Activated T-cell treated with anti-CD3 and anti-CD28 coated beads, Interleukin-2, amount 50 U/mL, for 24 hours (primary cell): ENCODE measurements at regions not wholly inside any gene's neighbourhood (a gene's known extent, or its start where the extent isn't known, plus 50 kb on each side); places are given as distances from the start of the nearest gene placed in this dataset.

ENCODE experiments used
- DNase-seq: peaks from one replicate; pipeline ENCODE4 v3.0.0-alpha.2; 2020
- H3K27ac Mint-ChIP-seq: 2 replicates; pipeline ENCODE4 v1.8.0; 2020; ENCODE audit warnings: mild to moderate bottlenecking, mixed read lengths
- H3K27me3 Mint-ChIP-seq: 2 replicates; pipeline ENCODE4 v1.8.0; 2020; ENCODE audit warnings: mixed read lengths
- H3K36me3 Mint-ChIP-seq: 2 replicates; pipeline ENCODE4 v1.8.0; 2020; ENCODE audit warnings: low read depth, mixed read lengths
- H3K4me1 Mint-ChIP-seq: 2 replicates; pipeline ENCODE4 v1.8.0; 2020; ENCODE audit warnings: low read depth, mixed read lengths
- H3K4me3 Mint-ChIP-seq: 2 replicates; pipeline ENCODE4 v1.8.0; 2020; ENCODE audit warnings: mild to moderate bottlenecking, moderate library complexity, mixed read lengths
- H3K9me3 Mint-ChIP-seq: 2 replicates; pipeline ENCODE4 v1.8.0; 2020; ENCODE audit warnings: mixed read lengths

DNA sequence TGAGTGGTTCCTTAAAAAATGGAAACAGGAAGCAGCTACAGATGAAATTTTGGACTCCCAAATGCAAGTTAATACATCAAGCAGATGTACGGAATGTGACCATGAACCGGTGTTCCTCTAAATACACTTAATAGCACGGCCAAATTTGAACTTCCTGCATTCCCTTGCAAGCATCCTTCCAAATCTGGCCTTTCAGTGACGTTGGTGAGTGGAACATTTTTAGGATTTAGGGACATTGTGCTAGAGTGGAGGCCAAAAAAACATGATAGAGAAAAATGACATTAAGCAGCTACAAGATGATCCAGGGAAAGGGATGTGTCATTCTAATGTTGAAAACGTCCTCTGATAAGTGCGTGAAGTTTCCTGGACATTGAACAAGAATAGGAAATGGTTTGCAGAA is 62.1 kb downstream of the CTAGE1 start:
- Mint-ChIP-seq H3K36me3 (no peaks in the 10 kb centered on the region), H3K4me3 (no peak overlapping the region), H3K27me3 (no peaks in the 10 kb centered on the region), H3K4me1 (no peaks in the 10 kb centered on the region), H3K27ac (no peak overlapping the region), H3K9me3 (no peaks in the 10 kb centered on the region)
- DNase-seq: no peak

DNA sequence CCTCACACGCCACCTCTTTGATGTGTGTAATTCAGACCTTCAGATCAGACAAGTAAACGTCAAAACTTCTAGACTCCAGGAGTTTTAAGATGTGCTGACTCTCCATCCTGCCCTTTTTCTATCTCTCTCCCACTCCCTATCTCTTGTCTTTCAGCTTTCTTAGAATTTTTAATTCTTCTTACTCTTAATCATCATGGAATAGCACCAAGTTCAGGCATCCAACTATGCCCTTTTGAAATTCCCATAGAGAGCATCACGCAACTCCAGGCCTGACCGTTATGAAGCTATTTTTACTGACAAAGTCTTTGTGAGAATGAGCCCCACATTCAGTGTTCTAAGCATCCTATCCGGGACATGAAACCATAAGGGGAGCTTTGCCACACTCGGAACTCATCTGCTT is 62.6 kb downstream of the CTAGE1 start:
- H3K27ac Mint-ChIP-seq: no peak overlapping the region
- H3K36me3 Mint-ChIP-seq: no peaks in the 10 kb centered on the region
- DNase-seq: no peak
- no peak overlapping the region for H3K4me3 Mint-ChIP-seq
- no peaks in the 10 kb centered on the region for H3K4me1 Mint-ChIP-seq
- H3K9me3 Mint-ChIP-seq: no peaks in the 10 kb centered on the region
- peaks cover 5% of the 10 kb centered on the region for H3K27me3 Mint-ChIP-seq

DNA sequence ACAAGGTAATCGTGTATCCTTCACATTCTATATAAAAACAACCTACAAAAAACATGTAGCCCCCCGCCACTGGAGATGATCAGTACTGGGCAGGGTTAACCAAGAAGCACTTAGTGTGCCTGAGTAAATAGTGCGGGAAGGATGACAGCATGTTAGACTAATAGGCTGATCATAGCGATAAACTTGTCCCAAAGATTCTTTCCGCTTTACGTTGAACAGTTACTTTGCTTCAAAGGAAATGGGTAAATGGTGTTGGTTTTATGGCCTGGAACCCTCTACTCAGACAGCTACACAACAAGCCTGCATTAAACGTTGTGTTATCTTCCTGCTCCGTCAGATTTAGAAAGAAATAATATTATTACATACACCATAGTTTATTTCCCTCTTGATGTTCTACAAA is 67.7 kb downstream of the CTAGE1 start:
- Mint-ChIP-seq H3K9me3 (no peaks in the 10 kb centered on the region), H3K27me3 (peaks cover 46% of the 10 kb centered on the region), H3K36me3 (no peaks in the 10 kb centered on the region), H3K4me3 (no peak overlapping the region), H3K4me1 (peaks cover 36% of the 10 kb centered on the region), H3K27ac (no peak overlapping the region)
- DNase-seq: no peak

DNA sequence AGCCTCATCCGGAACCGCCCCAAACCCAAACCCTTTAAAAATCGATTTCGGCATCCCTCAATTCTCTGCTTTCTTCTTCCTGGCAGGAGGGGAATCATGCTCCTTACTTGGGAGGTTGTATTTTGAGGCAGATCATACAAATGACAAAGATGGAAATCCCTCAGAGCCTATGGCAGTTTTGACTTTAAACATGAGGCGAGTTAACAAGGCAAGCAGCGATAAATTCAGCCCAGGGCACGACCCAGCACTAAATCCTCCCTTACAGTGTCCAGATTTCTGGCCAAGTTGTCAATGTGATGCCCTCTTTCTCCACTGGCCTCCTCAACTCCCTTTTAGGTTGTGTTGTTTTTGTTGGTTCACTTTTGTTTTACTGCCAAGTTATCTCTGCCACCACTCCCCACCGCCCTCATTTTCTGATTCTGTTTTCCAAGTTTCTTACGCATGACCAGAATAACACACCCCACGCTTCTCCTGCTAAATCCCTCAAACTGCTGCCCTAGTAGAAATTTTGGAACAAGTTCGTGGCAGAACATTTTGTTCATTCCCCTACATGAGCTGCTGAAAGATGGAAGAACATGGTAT is 68.3 kb downstream of the CTAGE1 start:
- Mint-ChIP-seq H3K4me3 (peak overlapping the region; percentile 70), H3K27ac (peak overlapping the region; percentile 9), H3K9me3 (no peaks in the 10 kb centered on the region), H3K27me3 (peaks cover 46% of the 10 kb centered on the region), H3K4me1 (peaks cover 40% of the 10 kb centered on the region), H3K36me3 (no peaks in the 10 kb centered on the region)
- no peak for DNase-seq

DNA sequence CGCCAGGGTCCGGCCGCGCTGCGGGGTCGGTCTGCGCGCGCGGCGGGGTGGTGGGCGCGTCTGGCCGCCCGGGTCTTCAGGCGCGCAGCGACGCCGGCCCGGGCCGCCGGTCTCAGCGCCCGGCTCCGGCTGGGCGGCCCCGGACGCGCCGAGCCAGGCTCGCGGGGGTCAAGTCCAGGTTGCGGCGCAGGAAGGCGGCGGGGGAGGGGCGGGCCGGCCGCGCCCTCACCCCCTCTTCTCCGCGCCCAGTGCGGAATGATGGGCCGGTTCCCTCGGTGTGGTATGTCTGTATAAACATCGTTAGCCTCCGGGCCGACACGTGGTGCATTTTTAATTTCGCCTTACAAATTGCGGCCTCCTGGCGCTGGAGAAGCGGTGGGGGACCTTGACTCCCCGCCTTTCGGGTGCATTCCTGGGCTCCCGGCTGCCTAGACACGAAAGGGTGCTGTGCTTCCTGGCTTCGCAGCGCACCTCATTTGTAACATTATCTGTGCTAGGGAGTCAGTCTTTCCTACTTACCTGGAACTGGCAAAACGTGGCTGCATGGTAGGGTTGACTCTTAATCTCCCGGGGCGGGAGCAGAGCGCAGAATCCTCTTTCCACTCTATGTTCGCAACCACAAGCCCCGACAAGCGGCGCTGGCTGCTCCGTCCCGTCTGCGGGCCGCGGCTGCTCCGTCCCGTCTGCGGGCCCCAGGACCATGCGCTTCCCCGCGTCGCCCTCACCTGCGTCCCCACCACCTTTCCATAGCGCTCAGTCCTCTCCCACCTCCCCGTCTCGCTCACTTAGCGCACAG is 69.0 kb downstream of the CTAGE1 start:
- Mint-ChIP-seq H3K9me3 (no peaks in the 10 kb centered on the region), H3K4me1 (peaks cover 46% of the 10 kb centered on the region), H3K27me3 (peaks cover 46% of the 10 kb centered on the region), H3K27ac (peak overlapping the region; percentile 70), H3K36me3 (no peaks in the 10 kb centered on the region), H3K4me3 (peak overlapping the region; percentile 70)
- peak; percentile 38 for DNase-seq

DNA sequence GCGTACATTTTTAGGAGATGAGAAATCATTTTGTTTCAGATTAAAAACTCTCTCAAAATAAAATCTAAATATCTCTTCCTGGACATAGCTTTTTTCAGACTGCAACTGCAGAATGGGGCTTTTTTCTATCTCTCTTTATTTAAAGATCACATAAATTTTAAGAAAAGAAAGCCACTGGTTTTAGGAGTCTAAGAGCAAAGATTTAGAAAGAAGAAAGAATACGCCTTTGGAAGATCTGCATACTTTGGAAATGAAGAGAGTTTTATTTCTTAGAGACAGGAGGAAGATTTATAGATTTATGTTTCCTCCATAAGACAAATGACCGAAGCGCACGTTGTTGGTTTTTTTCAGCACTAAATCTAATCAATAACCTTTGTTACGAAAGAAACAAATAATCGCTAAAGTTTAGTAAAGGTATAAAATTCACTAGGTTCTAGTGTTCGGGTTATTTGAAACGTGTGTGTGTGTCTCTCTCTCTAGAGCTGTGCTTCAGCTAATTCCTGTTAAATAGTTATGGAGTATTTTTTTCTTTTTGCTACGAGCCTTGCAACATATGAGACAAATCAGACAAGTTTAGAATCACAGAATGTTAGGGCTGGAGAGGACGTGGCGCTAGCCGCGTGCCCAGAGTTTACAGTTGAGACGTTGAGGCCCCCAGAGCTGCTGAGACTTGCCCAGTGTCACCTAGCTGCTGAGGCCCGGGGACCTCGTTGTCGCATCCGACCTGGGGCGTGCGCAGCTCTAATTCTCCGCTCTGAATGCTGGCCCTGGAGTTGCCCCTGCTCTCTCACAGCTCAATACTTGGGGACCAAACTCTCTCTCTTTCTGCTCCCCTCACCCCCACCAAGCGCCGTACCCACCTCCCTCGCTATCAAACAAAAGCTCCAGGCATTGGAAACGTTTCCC is 69.9 kb downstream of the CTAGE1 start:
- no peaks in the 10 kb centered on the region for H3K36me3 Mint-ChIP-seq
- peaks cover 53% of the 10 kb centered on the region for H3K4me1 Mint-ChIP-seq

DNA sequence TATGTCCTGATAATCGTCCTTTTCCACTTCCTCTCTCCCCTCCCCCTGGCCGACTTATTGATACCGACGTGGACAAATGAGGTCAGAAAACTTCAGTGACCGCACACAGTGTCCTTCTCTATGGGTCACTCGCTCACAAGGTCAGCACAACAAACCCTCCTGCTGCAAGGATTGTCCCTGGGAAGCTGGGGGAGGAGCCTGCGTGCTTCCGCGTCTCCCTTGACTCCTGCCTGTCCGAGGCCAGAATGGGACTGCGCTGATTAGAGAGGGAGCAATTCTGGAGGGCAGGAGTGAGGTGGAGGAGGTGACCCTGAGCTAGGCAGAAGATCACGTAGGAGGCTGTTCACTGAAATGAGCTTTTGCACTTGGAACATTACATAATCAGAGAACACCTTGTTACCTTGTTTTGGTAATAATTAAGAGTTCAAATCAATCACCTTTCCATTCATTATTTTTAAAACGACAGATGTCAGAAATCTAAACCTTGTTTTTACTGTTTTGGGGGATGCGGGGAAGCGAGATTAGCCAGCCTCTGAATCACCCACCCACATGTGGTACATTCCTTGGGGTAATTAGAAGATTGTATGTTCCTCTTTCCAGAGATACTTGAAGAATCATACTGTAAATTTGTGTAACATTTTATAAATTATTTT is 70.6 kb downstream of the CTAGE1 start:
- Mint-ChIP-seq H3K9me3 (no peaks in the 10 kb centered on the region), H3K27me3 (peaks cover 46% of the 10 kb centered on the region), H3K4me3 (peak overlapping the region; percentile 68)

More for the DNA sequence above, 69.9 kb downstream of the CTAGE1 start:
- DNase-seq: peak; percentile 45
- peaks cover 46% of the 10 kb centered on the region for H3K27me3 Mint-ChIP-seq
- H3K9me3 Mint-ChIP-seq: no peaks in the 10 kb centered on the region
- peak overlapping the region; percentile 82 for H3K27ac Mint-ChIP-seq
- H3K4me3 Mint-ChIP-seq: peak overlapping the region; percentile 68

DNA sequence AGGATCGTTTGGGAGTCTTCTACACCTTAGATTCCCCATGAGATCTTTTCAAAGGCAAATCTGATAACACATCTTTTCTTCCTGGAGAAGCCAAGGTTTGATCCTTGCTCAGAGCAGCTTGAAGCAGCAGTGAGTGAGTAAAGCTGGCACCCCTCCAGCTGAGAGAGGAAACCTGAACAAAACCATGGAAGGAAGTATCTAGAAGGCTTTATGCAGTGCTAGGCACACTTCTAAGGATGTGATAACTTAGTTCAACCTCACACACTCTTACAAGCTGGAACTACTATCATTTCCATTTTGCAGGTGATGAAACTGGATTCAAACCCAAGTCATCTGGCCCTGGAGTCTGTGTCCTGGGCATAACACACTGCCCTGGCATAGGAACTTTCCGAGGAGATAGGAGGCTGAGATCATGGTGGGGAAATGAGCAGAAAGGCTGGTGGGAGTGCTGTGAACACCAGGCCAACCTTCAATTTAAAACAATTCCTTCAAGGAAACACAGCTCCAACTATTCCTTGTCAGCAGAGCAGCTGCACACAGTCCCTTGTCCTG is 71.2 kb downstream of the CTAGE1 start:
- H3K4me3 Mint-ChIP-seq: peak overlapping the region; percentile 3
- H3K4me1 Mint-ChIP-seq: peaks cover 59% of the 10 kb centered on the region
- no peaks in the 10 kb centered on the region for H3K9me3 Mint-ChIP-seq
- no peaks in the 10 kb centered on the region for H3K36me3 Mint-ChIP-seq
- DNase-seq: no peak
- H3K27me3 Mint-ChIP-seq: peaks cover 46% of the 10 kb centered on the region
- peak overlapping the region; percentile 65 for H3K27ac Mint-ChIP-seq

More for the DNA sequence above, 70.6 kb downstream of the CTAGE1 start:
- DNase-seq: no peak
- H3K36me3 Mint-ChIP-seq: no peaks in the 10 kb centered on the region
- H3K27ac Mint-ChIP-seq: peak overlapping the region; percentile 65
- H3K4me1 Mint-ChIP-seq: peaks cover 57% of the 10 kb centered on the region

DNA sequence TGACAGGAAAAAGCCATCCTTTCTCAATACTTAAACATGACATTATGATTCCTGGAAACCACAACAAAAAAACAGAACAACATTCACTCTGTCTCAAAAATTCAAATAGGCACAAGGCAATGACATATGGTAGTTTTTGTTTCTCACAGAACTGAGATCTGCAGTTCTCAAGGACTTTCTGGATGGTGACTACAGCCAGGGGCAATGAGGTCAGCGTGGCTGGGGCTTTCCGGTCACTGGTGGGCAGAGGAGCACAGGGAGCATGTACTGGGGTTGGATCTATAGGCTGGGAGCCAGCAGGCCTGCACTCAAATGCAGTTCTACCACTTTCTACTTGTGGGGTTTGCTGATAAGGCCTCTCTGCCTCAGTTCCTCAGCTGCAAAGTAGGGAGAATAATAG is 72.0 kb downstream of the CTAGE1 start:
- Mint-ChIP-seq H3K9me3 (no peaks in the 10 kb centered on the region), H3K27ac (peak overlapping the region; percentile 24), H3K36me3 (no peaks in the 10 kb centered on the region), H3K4me3 (no peak overlapping the region), H3K27me3 (peaks cover 46% of the 10 kb centered on the region), H3K4me1 (peaks cover 64% of the 10 kb centered on the region)
- no peak for DNase-seq

DNA sequence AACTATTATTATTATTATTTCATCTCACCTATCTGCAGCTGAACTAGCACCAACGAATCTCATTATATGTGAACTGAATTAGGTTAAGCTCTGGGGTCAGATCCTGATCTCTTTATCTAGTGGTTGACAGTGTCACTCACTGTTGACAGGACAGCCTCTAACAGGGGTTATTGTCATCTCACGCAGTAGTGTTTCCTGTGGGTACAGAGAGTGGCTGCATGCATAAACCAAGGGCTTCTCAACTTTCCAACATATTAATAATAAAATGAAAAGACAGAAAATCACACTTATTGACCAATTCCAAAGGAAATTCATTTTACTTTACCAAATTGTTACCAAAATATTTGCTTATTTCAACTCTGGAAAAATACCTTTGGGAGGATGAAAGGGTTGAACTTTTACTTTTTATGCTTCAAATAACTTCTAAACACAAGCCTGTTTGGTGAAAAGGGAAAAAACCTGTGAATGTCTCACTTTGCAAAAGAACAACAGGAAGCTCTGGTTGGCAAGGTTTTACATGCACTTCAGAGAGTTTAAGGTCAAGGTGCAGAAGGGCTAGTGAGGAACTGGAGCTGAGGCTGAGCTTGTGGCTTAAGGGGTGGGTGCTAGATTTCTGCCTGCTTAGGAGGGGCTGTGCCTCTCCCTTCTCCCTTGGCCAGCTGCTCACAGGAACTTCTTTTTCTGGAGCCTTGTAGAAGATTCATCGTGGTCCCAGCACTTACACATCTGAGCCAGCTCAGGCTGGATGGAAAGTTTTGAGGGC is 72.6 kb downstream of the CTAGE1 start:
- peaks cover 41% of the 10 kb centered on the region for H3K27me3 Mint-ChIP-seq
- no peaks in the 10 kb centered on the region for H3K9me3 Mint-ChIP-seq
- H3K4me3 Mint-ChIP-seq: no peak overlapping the region
- DNase-seq: no peak
- peaks cover 66% of the 10 kb centered on the region for H3K4me1 Mint-ChIP-seq
- peak overlapping the region; percentile 24 for H3K27ac Mint-ChIP-seq
- no peaks in the 10 kb centered on the region for H3K36me3 Mint-ChIP-seq

DNA sequence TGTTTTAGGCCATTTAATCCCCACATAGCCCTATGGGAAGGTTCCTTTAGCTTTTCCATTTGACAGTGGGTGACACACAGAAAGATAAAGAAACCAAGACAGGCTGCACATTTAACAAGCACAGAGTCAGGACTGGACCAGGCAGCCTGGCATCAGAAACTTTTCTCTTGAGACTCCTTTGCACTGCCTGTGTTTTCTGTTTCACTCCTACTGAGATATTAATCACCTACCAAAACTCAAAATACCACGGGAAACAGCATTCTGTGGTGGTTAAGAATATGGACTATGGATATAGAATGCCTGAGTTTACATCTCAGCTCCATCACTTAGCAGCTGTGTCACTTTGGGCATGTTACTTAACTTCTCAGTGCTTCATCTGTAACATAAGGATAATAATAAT is 73.3 kb downstream of the CTAGE1 start:
- Mint-ChIP-seq H3K4me1 (peaks cover 66% of the 10 kb centered on the region), H3K27me3 (peaks cover 35% of the 10 kb centered on the region), H3K27ac (no peak overlapping the region), H3K36me3 (no peaks in the 10 kb centered on the region), H3K4me3 (no peak overlapping the region), H3K9me3 (no peaks in the 10 kb centered on the region)
- no peak for DNase-seq

DNA sequence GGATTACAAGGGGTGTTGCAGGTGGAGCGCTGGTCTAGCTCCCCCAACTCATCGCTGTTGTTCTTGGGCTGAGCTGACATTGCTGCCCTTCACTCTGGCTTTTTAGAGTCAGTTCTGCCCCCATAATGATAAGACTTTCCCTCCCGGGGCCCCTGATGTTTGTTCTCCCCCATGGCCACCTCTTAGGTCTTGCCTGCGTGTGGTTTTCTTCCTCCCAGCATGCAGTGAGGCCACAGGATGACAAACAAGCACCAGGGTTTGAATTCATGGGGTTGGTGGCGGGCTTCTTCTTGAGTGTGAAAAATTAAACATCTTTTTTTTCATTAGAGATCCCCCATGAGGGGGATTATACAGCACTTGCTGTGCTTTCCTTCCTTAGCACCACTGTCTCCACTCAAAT is 74.1 kb downstream of the CTAGE1 start:
- Mint-ChIP-seq H3K4me1 (peaks cover 61% of the 10 kb centered on the region), H3K4me3 (no peak overlapping the region), H3K27me3 (peaks cover 27% of the 10 kb centered on the region), H3K9me3 (no peaks in the 10 kb centered on the region), H3K36me3 (no peaks in the 10 kb centered on the region), H3K27ac (peak overlapping the region; percentile 22)
- no peak for DNase-seq

DNA sequence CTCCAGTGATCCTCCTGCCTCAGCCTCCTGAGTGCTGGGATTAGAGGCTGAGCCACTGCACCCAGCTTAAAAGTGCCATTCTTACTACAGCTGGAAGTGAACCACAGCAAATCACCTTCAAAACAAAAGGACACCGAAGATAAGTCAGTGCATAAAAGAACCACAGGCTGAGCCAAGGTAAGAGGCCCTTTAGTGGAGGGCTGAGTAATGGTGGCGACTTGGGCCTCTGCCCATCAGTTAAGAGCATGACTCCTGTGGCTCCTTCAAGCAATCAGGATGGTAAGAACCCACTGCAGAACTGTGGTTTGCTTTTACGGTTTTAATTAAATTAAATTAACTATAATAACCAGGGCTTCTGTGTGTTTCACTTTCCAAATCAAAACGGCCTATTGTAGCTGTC is 75.1 kb downstream of the CTAGE1 start:
- no peak overlapping the region for H3K4me3 Mint-ChIP-seq
- no peak for DNase-seq
- peaks cover 20% of the 10 kb centered on the region for H3K27me3 Mint-ChIP-seq
- H3K36me3 Mint-ChIP-seq: no peaks in the 10 kb centered on the region
- no peaks in the 10 kb centered on the region for H3K9me3 Mint-ChIP-seq
- peaks cover 62% of the 10 kb centered on the region for H3K4me1 Mint-ChIP-seq
- H3K27ac Mint-ChIP-seq: peak overlapping the region; percentile 57
